ENCODE measurements at regions not wholly inside any gene's neighbourhood (a gene's known extent, or its start where the extent isn't known, plus 50 kb on each side); places are given as distances from the start of the nearest gene placed in this dataset.

DNA sequence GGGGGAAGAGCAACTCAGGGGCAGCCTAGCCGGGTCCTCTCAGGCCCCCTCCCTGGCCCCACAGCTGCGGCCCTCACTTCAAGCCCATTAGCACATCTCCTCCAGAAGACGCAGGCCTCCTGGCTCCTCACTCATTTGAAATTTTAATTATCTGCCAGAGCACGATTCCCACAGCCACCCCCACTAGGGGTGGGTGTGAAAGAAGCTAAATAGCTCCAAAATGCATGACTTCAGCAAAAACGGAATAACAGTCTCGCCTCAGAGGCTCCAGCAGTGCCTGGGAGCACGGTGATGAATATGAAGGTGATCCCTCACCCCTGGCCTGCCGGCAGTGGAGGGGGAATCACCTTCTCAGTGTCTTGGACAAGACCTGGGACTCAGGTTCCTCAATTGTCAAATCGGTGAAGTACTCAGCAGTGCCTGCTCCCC, 61.1 kb upstream of the HRH2 start:
- dilution Hi-C loops (cut with MboI; ENCODE audit: extremely low pct_ligation_motif_present, low sequenced_read_pairs) (no loop called here), intact Hi-C loops (cut with micrococcal nuclease) (no loop called here)
- ChIA-PET POLR2A (no interaction called here), CTCF (no interaction called here)
- no peaks in the 10 kb centered on the region for H3K4me1 ChIP-seq (ENCODE audit: control insufficient read depth, extremely low read depth, insufficient read depth, low read length)
- H3K9ac ChIP-seq (replicated peaks; ENCODE audit: extremely low read depth, insufficient read depth, low read length): no peak overlapping the region
- FAIRE-seq (no peak), DNase-seq (ENCODE audit: low read depth, low spot score) (no peak)
- TF ChIP-seq, protein P1, sequence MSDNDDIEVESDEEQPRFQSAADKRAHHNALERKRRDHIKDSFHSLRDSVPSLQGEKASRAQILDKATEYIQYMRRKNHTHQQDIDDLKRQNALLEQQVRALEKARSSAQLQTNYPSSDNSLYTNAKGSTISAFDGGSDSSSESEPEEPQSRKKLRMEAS (IDR thresholded peaks at IDR 0.05; ENCODE audit: insufficient read depth, insufficient read length): no peak
- TF ChIP-seq MYC (IDR thresholded peaks at IDR 0.05; ENCODE audit: low read depth, low read length) (no peak), JUN (IDR thresholded peaks at IDR 0.05; ENCODE audit: borderline replicate concordance, insufficient read depth, insufficient read length, low read depth) (no peak), POLR2A (IDR thresholded peaks at IDR 0.05; ENCODE audit: low read depth, low read length) (no peak), POLR2AphosphoS5 (IDR thresholded peaks at IDR 0.05; ENCODE audit: insufficient read depth, low read depth, low read length) (no peak), FOS (IDR thresholded peaks at IDR 0.05; ENCODE audit: borderline replicate concordance, insufficient read depth, low read length) (no peak), EZH2 (IDR thresholded peaks at IDR 0.05; ENCODE audit: borderline replicate concordance, low read depth, low read length, severe bottlenecking) (no peak), GATA2 (IDR thresholded peaks at IDR 0.05; ENCODE audit: insufficient read depth, insufficient read length, low read depth, low read length) (no peak)
- TF ChIP-seq, protein P2, sequence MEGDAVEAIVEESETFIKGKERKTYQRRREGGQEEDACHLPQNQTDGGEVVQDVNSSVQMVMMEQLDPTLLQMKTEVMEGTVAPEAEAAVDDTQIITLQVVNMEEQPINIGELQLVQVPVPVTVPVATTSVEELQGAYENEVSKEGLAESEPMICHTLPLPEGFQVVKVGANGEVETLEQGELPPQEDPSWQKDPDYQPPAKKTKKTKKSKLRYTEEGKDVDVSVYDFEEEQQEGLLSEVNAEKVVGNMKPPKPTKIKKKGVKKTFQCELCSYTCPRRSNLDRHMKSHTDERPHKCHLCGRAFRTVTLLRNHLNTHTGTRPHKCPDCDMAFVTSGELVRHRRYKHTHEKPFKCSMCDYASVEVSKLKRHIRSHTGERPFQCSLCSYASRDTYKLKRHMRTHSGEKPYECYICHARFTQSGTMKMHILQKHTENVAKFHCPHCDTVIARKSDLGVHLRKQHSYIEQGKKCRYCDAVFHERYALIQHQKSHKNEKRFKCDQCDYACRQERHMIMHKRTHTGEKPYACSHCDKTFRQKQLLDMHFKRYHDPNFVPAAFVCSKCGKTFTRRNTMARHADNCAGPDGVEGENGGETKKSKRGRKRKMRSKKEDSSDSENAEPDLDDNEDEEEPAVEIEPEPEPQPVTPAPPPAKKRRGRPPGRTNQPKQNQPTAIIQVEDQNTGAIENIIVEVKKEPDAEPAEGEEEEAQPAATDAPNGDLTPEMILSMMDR (IDR thresholded peaks at IDR 0.05; ENCODE audit: extremely low read depth in 1 of 2, insufficient read depth in 1 of 2, low read depth in 1 of 2, low read length in 2 of 2): no peak
- H3K4me2 ChIP-seq (ENCODE audit: insufficient read depth, low read length): no peak overlapping the region
- BruUV-seq (replicated peaks): no TSS peak
- H3K4me3 ChIP-seq (replicated peaks in 1 of 3; ENCODE audit: insufficient read depth in 1 of 3, low read depth in 1 of 3, low read length in 3 of 3): no peak overlapping the region
- H3K9me1 ChIP-seq (replicated peaks; ENCODE audit: control insufficient read depth, extremely low read depth, insufficient read depth, low read length): no peaks in the 10 kb centered on the region
- no peaks in the 10 kb centered on the region for H3K79me2 ChIP-seq (ENCODE audit: control insufficient read depth, insufficient read depth, low read length)
- H3K27ac ChIP-seq (ENCODE audit: insufficient read depth, low read depth, low read length): no peak overlapping the region
- H3K9me3 ChIP-seq (replicated peaks; ENCODE audit: control insufficient read depth, insufficient read depth, low read length): peaks cover 2% of the 10 kb centered on the region
- H4K20me1 ChIP-seq (replicated peaks; ENCODE audit: control insufficient read depth, extremely low read depth, insufficient read depth, low read length): no peaks in the 10 kb centered on the region
- no peak overlapping the region for H2AFZ ChIP-seq (ENCODE audit: low read depth, low read length)
- H3K36me3 ChIP-seq (ENCODE audit: control insufficient read depth in 2 of 2, extremely low read depth in 1 of 2, insufficient read depth in 2 of 2, low read length in 2 of 2): no peaks in the 10 kb centered on the region
- H3K27me3 ChIP-seq (ENCODE audit: control insufficient read depth in 2 of 2, insufficient read depth in 2 of 2, low read length in 2 of 2): no peaks in the 10 kb centered on the region

All from endothelial cell of umbilical vein (primary cell).